H9 (cell line): ENCODE measurements at regions not wholly inside any gene's neighbourhood (a gene's known extent, or its start where the extent isn't known, plus 50 kb on each side); places are given as distances from the start of the nearest gene placed in this dataset.

Experiments used
- DNase-seq: peaks from one replicate; pipeline ENCODE4 v3.0.0-alpha.2; 2017
- H2AFZ ChIP-seq: one replicate; pipeline ENCODE4 v1.6.1; 2013; ENCODE audit warnings: mild to moderate bottlenecking, low read length, control low read depth, moderate library complexity
- H2AK5ac ChIP-seq: 2 replicates; pipeline ENCODE4 v1.6.1; 2013; ENCODE audit warnings: low read length, control low read depth, mixed read lengths; ENCODE audit not compliant: insufficient read length
- H2BK120ac ChIP-seq: one replicate; pipeline ENCODE4 v1.6.1; 2013; ENCODE audit warnings: low read depth, mild to moderate bottlenecking, low read length, control low read depth, inconsistent platforms; ENCODE audit not compliant: poor library complexity, severe bottlenecking
- H2BK12ac ChIP-seq: 2 replicates; pipeline ENCODE4 v1.6.1; 2013; ENCODE audit warnings: low read length, control low read depth, mixed read lengths, low read depth; ENCODE audit not compliant: insufficient read length
- H2BK15ac ChIP-seq: 2 replicates; pipeline ENCODE4 v1.6.1; 2013; ENCODE audit warnings: low read depth, low read length, control low read depth
- H2BK20ac ChIP-seq: one replicate; pipeline ENCODE4 v1.6.1; 2013; ENCODE audit warnings: low read depth, mild to moderate bottlenecking, low read length, control low read depth, inconsistent platforms; ENCODE audit not compliant: poor library complexity, severe bottlenecking
- H2BK5ac ChIP-seq: 2 replicates; pipeline ENCODE4 v1.6.1; 2013; ENCODE audit warnings: low read length, control low read depth, mixed read lengths; ENCODE audit not compliant: insufficient read length
- H3K14ac ChIP-seq: 2 replicates; pipeline ENCODE4 v1.6.1; 2013; ENCODE audit warnings: low read length, control low read depth; ENCODE audit not compliant: insufficient read depth
- H3K18ac ChIP-seq: 2 replicates; pipeline ENCODE4 v1.6.1; 2013; ENCODE audit warnings: low read depth, mild to moderate bottlenecking, mixed read lengths, low read length, control low read depth; ENCODE audit not compliant: insufficient read length
- H3K23ac ChIP-seq: 2 replicates; pipeline ENCODE4 v1.6.1; 2013; ENCODE audit warnings: low read length, control low read depth, mixed read lengths, low read depth; ENCODE audit not compliant: insufficient read length
- H3K23me2 ChIP-seq: 2 replicates; pipeline ENCODE4 v1.6.1; 2013; ENCODE audit warnings: low read depth, mild to moderate bottlenecking, mixed read lengths, low read length, control low read depth; ENCODE audit not compliant: insufficient read length, poor library complexity, severe bottlenecking
- H3K27ac ChIP-seq: 2 replicates; pipeline ENCODE4 v1.5.1; 2013; ENCODE audit warnings: low read length, control low read depth, mixed read lengths, low read depth; ENCODE audit not compliant: insufficient read length
- H3K27me3 ChIP-seq: 2 replicates; pipeline ENCODE4 v1.6.1; 2013; ENCODE audit warnings: low read length, control low read depth, inconsistent platforms; ENCODE audit not compliant: insufficient read depth
- H3K4ac ChIP-seq: 2 replicates; pipeline ENCODE4 v1.6.1; 2013; ENCODE audit warnings: low read depth, mild to moderate bottlenecking, control low read depth, inconsistent platforms, low read length, moderate library complexity
- H3K4me1 ChIP-seq: 2 replicates; pipeline ENCODE4 v1.6.1; 2013; ENCODE audit warnings: low read length, control low read depth, inconsistent platforms; ENCODE audit not compliant: insufficient read depth
- H3K4me2 ChIP-seq: 2 replicates; pipeline ENCODE4 v1.6.1; 2013; ENCODE audit warnings: low read length, control low read depth, mixed read lengths; ENCODE audit not compliant: insufficient read length, insufficient read depth
- H3K56ac ChIP-seq: 2 replicates; pipeline ENCODE4 v1.6.1; 2013; ENCODE audit warnings: low read depth, mild to moderate bottlenecking, mixed read lengths, low read length, control low read depth; ENCODE audit not compliant: insufficient read length
- H3K79me1 ChIP-seq: 2 replicates; pipeline ENCODE4 v1.6.1; 2013; ENCODE audit warnings: low read depth, mild to moderate bottlenecking, moderate library complexity, low read length, control low read depth, inconsistent platforms; ENCODE audit not compliant: insufficient read depth, poor library complexity, severe bottlenecking
- H3K79me2 ChIP-seq: 2 replicates; pipeline ENCODE4 v1.6.1; 2013; ENCODE audit warnings: low read length, control low read depth, inconsistent platforms; ENCODE audit not compliant: insufficient read depth
- H3K9ac ChIP-seq: 2 replicates; pipeline ENCODE4 v1.6.1; 2013; ENCODE audit warnings: low read length, control low read depth, mixed read lengths; ENCODE audit not compliant: insufficient read length; ENCODE audit errors: extremely low read depth
- H3K9me3 ChIP-seq: one replicate; pipeline ENCODE4 v1.6.1; 2013; ENCODE audit warnings: low read depth, low read length, inconsistent platforms; ENCODE audit not compliant: control insufficient read depth
- H3T11ph ChIP-seq: one replicate; pipeline ENCODE4 v1.6.1; 2013; ENCODE audit warnings: mild to moderate bottlenecking, low read length, control low read depth, inconsistent platforms
- H4K20me1 ChIP-seq: one replicate; pipeline ENCODE4 v1.6.1; 2013; ENCODE audit not compliant: control insufficient read depth, insufficient read length, insufficient read depth
- H4K5ac ChIP-seq: 2 replicates; pipeline ENCODE4 v1.6.1; 2013; ENCODE audit warnings: low read depth, mild to moderate bottlenecking, mixed read lengths, low read length, control low read depth; ENCODE audit not compliant: insufficient read length
- H4K8ac ChIP-seq: replicated peaks from 2 replicates; pipeline ENCODE4 v1.6.1; 2013; ENCODE audit warnings: low read length, control low read depth, mixed read lengths, low read depth; ENCODE audit not compliant: insufficient read length
- H4K91ac ChIP-seq: 2 replicates; pipeline ENCODE4 v1.6.1; 2013; ENCODE audit warnings: low read depth, mild to moderate bottlenecking, moderate library complexity, mixed read lengths, low read length, control low read depth; ENCODE audit not compliant: insufficient read length
- H3K27ac Mint-ChIP-seq, 3 experiments: 2 replicates in 2 of 3; 3 replicates in 1 of 3; pipeline ENCODE4 v1.8.0; 2020 to 2021; ENCODE audit warnings: mixed read lengths in 3 of 3, mild to moderate bottlenecking in 1 of 3, moderate library complexity in 1 of 3
- H3K27me3 Mint-ChIP-seq: 2 replicates; pipeline ENCODE4 v1.8.0; 2021; ENCODE audit warnings: low read depth, mild to moderate bottlenecking, moderate library complexity, mixed read lengths
- H3K36me3 Mint-ChIP-seq, 3 experiments: 2 replicates in 2 of 3; 3 replicates in 1 of 3; pipeline ENCODE4 v1.8.0; 2020 to 2021; ENCODE audit warnings: low read depth in 3 of 3, mixed read lengths in 3 of 3; ENCODE audit not compliant: insufficient read depth in 1 of 3
- H3K4me1 Mint-ChIP-seq, 2 experiments: 2 replicates each; pipeline ENCODE4 v1.8.0; 2020; ENCODE audit warnings: mixed read lengths in 2 of 2
- H3K4me3 Mint-ChIP-seq, 2 experiments: 2 replicates in 1 of 2; 3 replicates in 1 of 2; pipeline ENCODE4 v1.8.0; 2020 to 2021; ENCODE audit warnings: mild to moderate bottlenecking in 2 of 2, mixed read lengths in 2 of 2, moderate library complexity in 1 of 2
- H3K9me3 Mint-ChIP-seq, 2 experiments: 2 replicates in 1 of 2; 3 replicates in 1 of 2; pipeline ENCODE4 v1.8.0; 2020; ENCODE audit warnings: mild to moderate bottlenecking in 2 of 2, mixed read lengths in 2 of 2, moderate library complexity in 1 of 2
- CTCF ChIP-seq: fragments of 200-600 bp; sonication (generic); conservative IDR thresholded peaks from 3 replicates; pipeline ENCODE4 v1.8.0; 2021; ENCODE audit warnings: antibody characterized with exemption, mild to moderate bottlenecking
- WGBS: extraction: QIAGEN DNeasy Blood & Tissue Kit; methylation state at CpG from one replicate; pipeline ENCODE4 v1.1.7; 2013; ENCODE audit warnings: missing lambda C conversion rate, low lambda C conversion rate, mixed read lengths; ENCODE audit not compliant: insufficient read length; ENCODE audit errors: extremely low coverage; 5-methylcytosine and 5-hydroxymethylcytosine counted together

DNA sequence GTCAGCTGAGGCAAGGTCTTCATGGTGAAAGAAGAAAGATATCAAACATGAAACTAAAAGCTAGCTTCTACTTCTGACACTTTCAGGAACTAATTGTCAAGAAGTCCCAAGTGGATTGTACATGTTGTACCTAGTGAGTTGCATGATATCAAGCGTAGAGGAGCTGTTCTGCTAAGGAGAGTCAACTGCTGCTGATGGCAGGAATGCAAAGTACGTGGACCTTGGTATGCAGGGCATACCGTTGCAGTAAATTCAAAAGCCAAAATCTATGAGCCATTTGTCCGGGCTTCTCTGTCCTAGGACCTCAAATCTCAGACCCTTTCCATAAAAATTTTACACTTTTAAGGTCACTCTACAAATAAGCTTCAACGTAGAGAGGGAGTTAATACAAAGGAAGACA, 446.2 kb downstream of the KCTD8 start:
- H3K56ac ChIP-seq = no peak overlapping the region
- no peaks in the 10 kb centered on the region for H4K20me1 ChIP-seq
- H3K27me3 ChIP-seq = no peaks in the 10 kb centered on the region
- no peak overlapping the region for H3T11ph ChIP-seq
- no peak overlapping the region for H2BK120ac ChIP-seq
- no peak overlapping the region for H3K4me3 Mint-ChIP-seq
- H4K8ac ChIP-seq = no peak overlapping the region
- H2AFZ ChIP-seq = no peak overlapping the region
- DNase-seq = no peak
- H2BK20ac ChIP-seq = no peak overlapping the region
- H3K18ac ChIP-seq = no peak overlapping the region
- WGBS = no CpG with 5 or more reads among the region's 5 CpGs
- H3K4me2 ChIP-seq = no peak overlapping the region
- no peak overlapping the region for H2AK5ac ChIP-seq
- no peak overlapping the region for H3K27ac Mint-ChIP-seq
- no peaks in the 10 kb centered on the region for H3K9me3 ChIP-seq
- no peaks in the 10 kb centered on the region for H3K27me3 Mint-ChIP-seq
- H3K27ac ChIP-seq = no peak overlapping the region
- H2BK5ac ChIP-seq = no peak overlapping the region
- no peaks in the 10 kb centered on the region for H3K9me3 Mint-ChIP-seq
- H2BK12ac ChIP-seq = no peak overlapping the region
- no peaks in the 10 kb centered on the region; a peak in 1 of 7 replicates for H3K36me3 Mint-ChIP-seq
- no peak overlapping the region for H3K14ac ChIP-seq
- H3K23ac ChIP-seq = no peak overlapping the region
- TF ChIP-seq CTCF = no peak
- no peak overlapping the region for H2BK15ac ChIP-seq
- no peaks in the 10 kb centered on the region; a peak in 1 of 4 replicates for H3K4me1 Mint-ChIP-seq
- no peak overlapping the region for H3K9ac ChIP-seq
- H3K79me1 ChIP-seq = no peaks in the 10 kb centered on the region
- no peak overlapping the region for H4K91ac ChIP-seq
- no peaks in the 10 kb centered on the region for H3K79me2 ChIP-seq
- no peak overlapping the region for H4K5ac ChIP-seq
- H3K4me1 ChIP-seq = no peaks in the 10 kb centered on the region
- H3K4ac ChIP-seq = no peak overlapping the region
- H3K23me2 ChIP-seq = no peaks in the 10 kb centered on the region
